Common myeloid progenitor, CD34-positive (primary cell): ENCODE measurements at regions not wholly inside any gene's neighbourhood (a gene's known extent, or its start where the extent isn't known, plus 50 kb on each side); places are given as distances from the start of the nearest gene placed in this dataset.

Source experiments
- CTCF ChIA-PET: fragments of 350-600 bp; sonication (Branson Sonifier 250); formaldehyde crosslinking; loops from one replicate; lab custom pipeline; 2021; ENCODE audit warnings: antibody characterized with exemption; lab: Charles Lee
- POLR2A ChIA-PET: fragments of 350-600 bp; sonication (Branson Sonifier 250); formaldehyde crosslinking; loops from one replicate; lab custom pipeline; 2021; ENCODE audit warnings: antibody characterized with exemption; lab: Charles Lee
- DNase-seq, 3 donors: peaks; one replicate each; pipeline versions ENCODE4 v3.0.0 to v3.0.0-alpha.2; 2013
- H3K27ac ChIP-seq, 2 experiments: 1 replicate in 1 of 2; 2 replicates in 1 of 2; pipeline ENCODE4 v1.7.0; 2013; ENCODE audit warnings: inconsistent platforms in 2 of 2, low read length in 2 of 2, mild to moderate bottlenecking in 2 of 2, low read depth in 1 of 2, moderate library complexity in 1 of 2; ENCODE audit not compliant: severe bottlenecking in 2 of 2, insufficient read depth in 1 of 2, poor library complexity in 1 of 2
- H3K27me3 ChIP-seq, 5 experiments: replicated peaks in 2 of 5; 1 replicate in 3 of 5; 2 replicates in 2 of 5; pipeline versions ENCODE4 v1.6.1 to v1.7.0; 2013; ENCODE audit warnings: low read length in 4 of 5, mild to moderate bottlenecking in 2 of 5, moderate library complexity in 2 of 5, inconsistent platforms in 1 of 5; ENCODE audit not compliant: insufficient read depth in 5 of 5, control insufficient read depth in 4 of 5
- H3K36me3 ChIP-seq, 4 experiments: 1 replicate in 2 of 4; 2 replicates in 2 of 4; pipeline versions ENCODE4 v1.6.1 to v1.7.0; 2013; ENCODE audit warnings: low read length in 3 of 4, control low read depth in 1 of 4, mild to moderate bottlenecking in 1 of 4; ENCODE audit not compliant: control insufficient read depth in 4 of 4, insufficient read depth in 4 of 4
- H3K4me1 ChIP-seq, 4 experiments: 1 replicate in 3 of 4; 2 replicates in 1 of 4; pipeline versions ENCODE4 v1.6.1 to v1.7.1; 2013; ENCODE audit warnings: low read length in 3 of 4, mild to moderate bottlenecking in 3 of 4, control low read depth in 1 of 4, inconsistent platforms in 1 of 4, moderate library complexity in 1 of 4; ENCODE audit not compliant: control insufficient read depth in 4 of 4, insufficient read depth in 4 of 4; ENCODE audit errors: control extremely low read depth in 1 of 4
- H3K4me3 ChIP-seq, 7 experiments: 1 replicate in 4 of 7; 2 replicates in 3 of 7; pipeline versions ENCODE4 v1.5.1 to v1.7.0; 2013; ENCODE audit warnings: mild to moderate bottlenecking in 7 of 7, low read length in 6 of 7, moderate library complexity in 6 of 7, inconsistent platforms in 2 of 7, low read depth in 2 of 7, control low read depth in 1 of 7; ENCODE audit not compliant: insufficient read depth in 4 of 7, control insufficient read depth in 1 of 7; ENCODE audit errors: extremely low read depth in 1 of 7
- H3K9me3 ChIP-seq, 5 experiments: 1 replicate in 4 of 5; 2 replicates in 1 of 5; pipeline versions ENCODE4 v1.6.1 to v1.7.1; 2013; ENCODE audit warnings: low read length in 4 of 5, mild to moderate bottlenecking in 2 of 5, inconsistent platforms in 1 of 5, low read depth in 1 of 5, moderate library complexity in 1 of 5; ENCODE audit not compliant: control insufficient read depth in 4 of 5, insufficient read depth in 2 of 5; ENCODE audit errors: control extremely low read depth in 1 of 5
- WGBS: methylation state at CpG from one replicate; pipeline ENCODE4 v1.1.5; 2013; ENCODE audit not compliant: insufficient coverage; 5-methylcytosine and 5-hydroxymethylcytosine counted together

DNA sequence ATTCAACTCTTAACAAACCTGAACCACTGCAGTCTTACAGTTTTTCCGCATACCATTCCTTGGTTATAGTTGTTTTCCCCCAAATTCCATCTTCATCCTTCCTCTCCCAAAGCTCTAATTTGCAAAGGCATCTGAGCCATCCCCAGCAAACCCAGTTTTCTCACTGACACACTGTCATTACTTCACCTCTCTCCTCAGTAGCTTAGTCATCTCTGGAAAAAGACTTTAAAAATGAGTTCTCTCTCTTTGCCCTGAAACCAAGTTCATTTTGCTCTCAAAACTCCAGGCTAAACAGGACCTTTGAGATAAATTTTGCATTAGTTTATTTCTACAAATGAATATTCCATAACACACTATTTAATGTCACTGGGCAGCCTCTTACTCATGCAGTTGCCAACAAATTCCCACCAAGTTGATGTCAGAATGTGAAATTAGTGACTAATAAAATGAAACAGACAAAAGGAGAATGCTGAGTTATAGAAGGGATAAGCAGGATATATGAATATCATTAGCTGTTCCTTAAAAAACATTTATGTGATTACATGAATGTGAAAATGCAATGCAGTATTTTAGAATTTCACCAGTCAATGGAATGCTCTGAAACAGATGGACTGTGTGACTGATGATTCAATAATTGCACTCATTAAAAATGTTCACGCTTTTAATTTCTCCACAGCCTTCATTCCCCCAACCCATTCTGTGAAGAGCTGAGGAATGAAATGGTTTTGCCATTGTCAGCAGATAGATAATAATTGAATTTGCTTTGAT is 107.4 kb upstream of the DMAC1 start:
- no peak overlapping the region for H3K4me3 ChIP-seq
- no peaks in the 10 kb centered on the region for H3K36me3 ChIP-seq
- H3K9me3 ChIP-seq: no peaks in the 10 kb centered on the region
- H3K27ac ChIP-seq: no peak overlapping the region
- H3K27me3 ChIP-seq: no peaks in the 10 kb centered on the region
- POLR2A ChIA-PET: interaction anchor here (0.6 kb wide), 1 partner anchor 17 kb away, joined by 3 read pairs; no protein-coding TSS in a partner anchor
- 100% methylated on average over 1 of the region's 2 CpGs for WGBS
- CTCF ChIA-PET: interaction anchor here (0.6 to 0.7 kb wide), 2 partner anchors 14 to 106 kb away, joined by 3 read pairs; no protein-coding TSS in a partner anchor
- DNase-seq: no peak
- H3K4me1 ChIP-seq: no peaks in the 10 kb centered on the region

DNA sequence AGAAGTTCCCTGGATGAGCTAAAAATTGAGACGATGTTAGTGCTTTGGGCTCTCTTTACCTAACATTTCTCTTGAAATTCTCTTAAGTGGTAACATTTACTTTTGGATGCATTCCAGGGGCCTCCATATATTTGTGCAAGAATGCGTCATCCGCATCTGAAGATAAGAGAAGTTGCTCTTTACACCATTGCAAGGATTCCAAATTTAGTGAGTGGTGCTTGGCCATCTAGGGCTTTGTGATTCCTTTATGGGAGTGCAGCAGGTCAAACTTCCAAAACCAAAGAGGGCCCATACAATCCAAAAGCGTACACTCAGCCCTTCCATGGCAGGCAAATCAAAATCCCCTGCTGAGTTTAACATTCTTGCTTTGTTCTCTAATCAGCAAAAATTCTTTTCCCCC is 102.0 kb upstream of the DMAC1 start:
- no peaks in the 10 kb centered on the region for H3K36me3 ChIP-seq
- ChIA-PET POLR2A (no interaction called here), CTCF (no interaction called here)
- 100% methylated on average over 2 of the region's 4 CpGs for WGBS
- no peaks in the 10 kb centered on the region for H3K4me1 ChIP-seq
- DNase-seq: no peak
- no peaks in the 10 kb centered on the region for H3K9me3 ChIP-seq
- no peaks in the 10 kb centered on the region for H3K27me3 ChIP-seq
- H3K4me3 ChIP-seq: no peak overlapping the region
- no peak overlapping the region for H3K27ac ChIP-seq

DNA sequence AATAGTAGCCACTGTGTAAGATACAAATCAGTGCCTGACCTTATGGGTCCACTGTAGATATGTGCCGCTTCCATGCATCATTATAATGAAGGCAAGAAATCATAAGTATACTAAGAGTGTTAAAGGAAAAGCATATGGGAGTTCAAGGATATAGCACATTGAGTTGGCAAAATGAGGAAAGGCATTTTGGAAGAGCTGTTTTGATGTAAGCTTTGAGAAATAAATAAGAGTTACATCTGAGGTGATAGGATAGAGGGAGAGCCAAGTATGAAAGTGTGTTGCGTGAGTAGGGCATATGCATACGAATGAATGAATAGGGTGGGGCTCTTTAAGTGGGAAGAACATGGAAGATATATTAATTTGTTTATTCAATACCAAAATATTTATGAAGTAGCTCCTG is 101.0 kb upstream of the DMAC1 start:
- ChIA-PET CTCF (interaction anchor here (1.7 kb wide), 1 partner anchor 17 kb away, joined by 5 read pairs; no protein-coding TSS in a partner anchor), POLR2A (no interaction called here)
- no peaks in the 10 kb centered on the region for H3K36me3 ChIP-seq
- H3K27ac ChIP-seq: no peak overlapping the region
- H3K4me3 ChIP-seq: no peak overlapping the region
- no peak for DNase-seq
- H3K4me1 ChIP-seq: no peaks in the 10 kb centered on the region
- 100% methylated on average over 1 of the region's 3 CpGs for WGBS
- no peaks in the 10 kb centered on the region for H3K27me3 ChIP-seq
- no peaks in the 10 kb centered on the region for H3K9me3 ChIP-seq

DNA sequence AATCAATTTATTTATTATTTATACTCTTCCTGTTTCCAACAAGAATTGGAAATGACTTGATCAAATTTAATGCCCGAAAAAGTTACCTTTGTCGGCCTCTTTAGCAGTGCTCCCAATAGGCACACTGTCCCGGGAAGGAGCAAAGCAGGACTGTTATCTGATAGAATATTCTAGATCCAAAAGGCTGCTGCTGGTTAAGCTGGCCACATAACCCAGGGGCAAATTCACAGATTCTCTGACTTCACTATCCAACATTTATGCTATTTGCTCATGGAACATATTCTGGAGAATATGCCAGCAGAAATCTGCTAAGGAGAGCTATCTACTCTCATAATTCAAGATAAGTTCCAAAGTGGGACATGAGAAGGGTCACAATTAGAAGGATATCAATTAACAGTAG is 100.2 kb upstream of the DMAC1 start:
- no peaks in the 10 kb centered on the region for H3K36me3 ChIP-seq
- ChIA-PET CTCF (interaction anchor here (0.7 to 2.0 kb wide), 3 partner anchors 14 to 266 kb away, joined by 3 to 5 read pairs (median 5); no protein-coding TSS in a partner anchor), POLR2A (no interaction called here)
- no peak for DNase-seq
- no peaks in the 10 kb centered on the region for H3K9me3 ChIP-seq
- no peak overlapping the region for H3K27ac ChIP-seq
- H3K4me3 ChIP-seq: no peak overlapping the region
- H3K4me1 ChIP-seq: no peaks in the 10 kb centered on the region
- 50% methylated on average over 2 of the region's 3 CpGs for WGBS
- no peaks in the 10 kb centered on the region for H3K27me3 ChIP-seq

DNA sequence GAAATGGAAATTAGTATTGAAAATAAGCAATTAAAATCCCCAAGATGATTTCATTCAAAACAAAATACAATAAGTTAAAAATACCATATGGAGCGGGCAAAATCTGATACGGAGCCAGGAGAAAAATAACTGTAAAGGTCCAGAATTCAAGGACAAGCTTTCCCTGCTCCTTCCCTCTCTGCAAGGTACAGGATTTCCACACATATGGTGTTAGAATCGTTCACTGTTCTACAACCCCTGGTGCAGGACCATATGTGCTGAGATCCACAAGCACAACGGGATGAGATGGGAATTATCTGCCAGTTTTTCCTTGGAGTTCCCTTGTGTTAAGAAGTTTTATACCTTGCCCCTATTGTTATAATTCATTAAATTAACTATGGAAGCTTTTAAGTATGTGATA is 94.7 kb upstream of the DMAC1 start:
- no peaks in the 10 kb centered on the region for H3K36me3 ChIP-seq
- no peaks in the 10 kb centered on the region for H3K9me3 ChIP-seq
- POLR2A ChIA-PET: no interaction called here
- no peak overlapping the region for H3K27ac ChIP-seq
- 98% methylated on average over 4 of the region's 4 CpGs for WGBS
- H3K27me3 ChIP-seq: no peaks in the 10 kb centered on the region
- CTCF ChIA-PET: no interaction called here
- no peak overlapping the region for H3K4me3 ChIP-seq
- DNase-seq: no peak
- H3K4me1 ChIP-seq: no peaks in the 10 kb centered on the region

DNA sequence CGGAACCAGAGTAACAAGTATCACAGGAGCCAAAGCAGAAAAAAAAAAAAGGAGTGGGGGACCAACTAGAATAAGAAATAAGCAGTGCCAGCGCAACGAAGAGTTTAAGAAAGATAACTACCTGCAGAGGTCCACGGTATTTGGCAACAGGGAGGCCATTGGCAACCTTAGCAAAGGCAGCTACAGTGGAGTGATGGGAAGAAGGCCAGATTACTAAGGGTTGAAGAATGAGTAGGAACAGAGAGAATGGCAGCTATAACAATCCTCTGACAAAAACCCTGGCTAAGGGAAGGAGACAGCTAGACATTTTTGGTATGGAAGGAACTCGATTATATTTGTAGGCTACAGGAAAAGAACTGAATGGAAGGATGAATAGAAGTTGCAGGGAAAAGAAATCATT is 93.4 kb upstream of the DMAC1 start:
- Histone ChIP-seq H3K27ac (no peak overlapping the region), H3K27me3 (no peaks in the 10 kb centered on the region), H3K36me3 (no peaks in the 10 kb centered on the region), H3K4me1 (no peaks in the 10 kb centered on the region), H3K4me3 (no peak overlapping the region), H3K9me3 (no peaks in the 10 kb centered on the region)
- POLR2A ChIA-PET: no interaction called here
- DNase-seq: no peak
- 98% methylated on average over 5 of the region's 5 CpGs for WGBS
- CTCF ChIA-PET: interaction anchor here (0.6 kb wide), 1 partner anchor 15 kb away, joined by 3 read pairs; no protein-coding TSS in a partner anchor

DNA sequence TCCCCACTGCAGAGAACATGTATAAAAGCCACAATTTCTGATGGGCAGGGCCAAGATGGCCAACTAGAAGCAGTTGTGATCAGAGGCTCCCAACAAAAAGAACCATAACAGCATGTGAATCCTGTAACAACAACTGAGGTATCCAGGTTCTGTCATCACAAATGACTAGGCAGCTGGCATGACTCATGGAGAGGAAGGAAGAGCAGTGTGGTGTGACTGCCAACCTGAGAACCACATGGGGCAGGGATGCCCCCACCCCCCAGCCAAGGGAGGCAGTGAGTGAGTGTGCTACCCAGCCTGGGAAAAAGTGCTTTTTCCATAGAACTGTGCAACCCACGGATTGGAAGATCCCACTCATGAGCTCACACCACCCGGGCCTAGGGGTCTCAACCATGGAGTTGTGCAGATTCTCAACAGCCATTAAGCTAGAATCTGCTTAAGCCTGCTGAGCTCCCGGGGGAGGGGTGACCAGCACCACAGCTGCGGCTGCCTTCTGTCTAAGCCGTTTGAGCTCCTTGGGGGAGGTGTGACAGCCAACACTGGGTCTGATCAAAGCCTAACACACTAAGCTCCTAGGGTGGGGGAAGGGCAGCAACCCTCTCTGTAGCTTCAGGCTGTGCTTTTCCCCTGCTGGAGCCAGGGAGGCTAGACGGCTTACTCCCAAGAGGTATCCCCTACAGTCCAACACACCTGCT is 80.1 kb upstream of the DMAC1 start:
- H3K27me3 ChIP-seq: no peaks in the 10 kb centered on the region
- peaks cover 0 to 10% (median 0%) of the 10 kb centered on the region in 4 experiments for H3K4me1 ChIP-seq
- H3K36me3 ChIP-seq: no peaks in the 10 kb centered on the region
- H3K4me3 ChIP-seq: peak overlapping the region in 1 of 7 experiments; percentile 11
- ChIA-PET POLR2A (no interaction called here), CTCF (interaction anchor here (1.0 kb wide), 1 partner anchor 19 kb away, joined by 3 read pairs; no protein-coding TSS in a partner anchor)
- WGBS: 79% methylated on average over 5 of the region's 6 CpGs
- peak; percentile 5 to 77 (median 73) for DNase-seq
- H3K27ac ChIP-seq: no peak overlapping the region
- peaks cover 0 to 13% (median 4%) of the 10 kb centered on the region in 5 experiments for H3K9me3 ChIP-seq
